ENCODE measurements at regions not wholly inside any gene's neighbourhood (a gene's known extent, or its start where the extent isn't known, plus 50 kb on each side); places are given as distances from the start of the nearest gene placed in this dataset.

GRCh38 chr10:113463083-113463482, 89.8 kb upstream of the HABP2 start:
- no peaks in the 10 kb centered on the region for H3K27me3 ChIP-seq
- TF ChIP-seq Cebpa-rat (IDR thresholded peaks at IDR 0.05): no peak
- no peak overlapping the region for H3K9ac ChIP-seq
- no peaks in the 10 kb centered on the region for H3K9me3 ChIP-seq
- no peaks in the 10 kb centered on the region for H3K36me3 ChIP-seq
- no peaks in the 10 kb centered on the region for H4K20me1 ChIP-seq
- H3K4me3 ChIP-seq: no peak overlapping the region
- no peak overlapping the region for H3K4me2 ChIP-seq
- H3K27ac ChIP-seq: no peak overlapping the region
- H3K4me1 ChIP-seq: no peaks in the 10 kb centered on the region

GRCh38 chr10:113463777-113464176, 89.1 kb upstream of the HABP2 start:
- H3K4me1 ChIP-seq: no peaks in the 10 kb centered on the region
- H3K4me2 ChIP-seq: no peak overlapping the region
- no peak for TF ChIP-seq Cebpa-rat (IDR thresholded peaks at IDR 0.05)
- no peaks in the 10 kb centered on the region for H3K9me3 ChIP-seq
- no peak overlapping the region for H3K9ac ChIP-seq
- H3K36me3 ChIP-seq: no peaks in the 10 kb centered on the region
- H4K20me1 ChIP-seq: no peaks in the 10 kb centered on the region
- H3K27me3 ChIP-seq: no peaks in the 10 kb centered on the region
- H3K4me3 ChIP-seq: no peak overlapping the region
- no peak overlapping the region for H3K27ac ChIP-seq

- H3K9me3 ChIP-seq: no peaks in the 10 kb centered on the region
- H3K36me3 ChIP-seq: no peaks in the 10 kb centered on the region
- H3K27me3 ChIP-seq: no peaks in the 10 kb centered on the region
- H3K4me3 ChIP-seq: no peak overlapping the region
- no peak overlapping the region for H3K9ac ChIP-seq
- H3K27ac ChIP-seq: no peak overlapping the region
- H3K4me1 ChIP-seq: peaks cover 24% of the 10 kb centered on the region
- no peak overlapping the region for H3K4me2 ChIP-seq
- H4K20me1 ChIP-seq: no peaks in the 10 kb centered on the region
- no peak for TF ChIP-seq Cebpa-rat (IDR thresholded peaks at IDR 0.05)
Measured at GRCh38 chr10:113469796-113470195, 83.1 kb upstream of the HABP2 start.

GRCh38 chr10:113470372-113471240, 82.2 kb upstream of the HABP2 start:
- Histone ChIP-seq H3K27ac (no peak overlapping the region), H3K4me1 (peaks cover 33% of the 10 kb centered on the region), H3K36me3 (no peaks in the 10 kb centered on the region), H3K4me3 (no peak overlapping the region), H3K9me3 (no peaks in the 10 kb centered on the region), H3K4me2 (no peak overlapping the region), H3K9ac (no peak overlapping the region), H4K20me1 (no peaks in the 10 kb centered on the region), H3K27me3 (no peaks in the 10 kb centered on the region)
- TF ChIP-seq Cebpa-rat (IDR thresholded peaks at IDR 0.05): no peak

GRCh38 chr10:113471241-113471996, 81.4 kb upstream of the HABP2 start:
- peaks cover 41% of the 10 kb centered on the region for H3K4me1 ChIP-seq
- no peaks in the 10 kb centered on the region for H4K20me1 ChIP-seq

GRCh38 chr10:113473011-113473410, 79.8 kb upstream of the HABP2 start:
- no peaks in the 10 kb centered on the region for H3K27me3 ChIP-seq
- no peaks in the 10 kb centered on the region for H4K20me1 ChIP-seq
- H3K4me3 ChIP-seq: no peak overlapping the region
- H3K4me1 ChIP-seq: peaks cover 49% of the 10 kb centered on the region
- H3K9me3 ChIP-seq: peaks cover 9% of the 10 kb centered on the region; the same call in 1 of the 2 replicates
- peak overlapping the region; percentile 87 for H3K4me2 ChIP-seq
- H3K27ac ChIP-seq: peak overlapping the region; percentile 45; the same call in 1 of the 2 replicates
- H3K9ac ChIP-seq: no peak overlapping the region
- TF ChIP-seq Cebpa-rat (IDR thresholded peaks at IDR 0.05): no peak
- no peaks in the 10 kb centered on the region for H3K36me3 ChIP-seq

More at GRCh38 chr10:113471241-113471996, 81.4 kb upstream of the HABP2 start:
- H3K9ac ChIP-seq: no peak overlapping the region
- no peak overlapping the region for H3K27ac ChIP-seq
- no peaks in the 10 kb centered on the region for H3K9me3 ChIP-seq
- no peak overlapping the region for H3K4me3 ChIP-seq
- TF ChIP-seq Cebpa-rat (IDR thresholded peaks at IDR 0.05): no peak
- H3K27me3 ChIP-seq: no peaks in the 10 kb centered on the region
- H3K4me2 ChIP-seq: no peak overlapping the region
- no peaks in the 10 kb centered on the region for H3K36me3 ChIP-seq

GRCh38 chr10:113473851-113474250, 79.0 kb upstream of the HABP2 start:
- Histone ChIP-seq H3K36me3 (no peaks in the 10 kb centered on the region), H3K9me3 (peaks cover 18% of the 10 kb centered on the region), H3K27me3 (no peaks in the 10 kb centered on the region), H3K4me3 (peak overlapping the region; percentile 37; the same call in 1 of the 2 replicates), H3K4me1 (peaks cover 49% of the 10 kb centered on the region), H3K27ac (peak overlapping the region; percentile 45; the same call in 1 of the 2 replicates), H3K4me2 (peak overlapping the region; percentile 87), H4K20me1 (no peaks in the 10 kb centered on the region), H3K9ac (no peak overlapping the region; the same call in 1 of the 2 replicates)
- TF ChIP-seq Cebpa-rat (IDR thresholded peaks at IDR 0.05): no peak

GRCh38 chr10:113474752-113475151, 78.1 kb upstream of the HABP2 start:
- no peak overlapping the region for H3K9ac ChIP-seq
- H3K9me3 ChIP-seq: peaks cover 27% of the 10 kb centered on the region
- no peak overlapping the region for H3K27ac ChIP-seq
- no peak for TF ChIP-seq Cebpa-rat (IDR thresholded peaks at IDR 0.05)
- H3K36me3 ChIP-seq: no peaks in the 10 kb centered on the region
- peaks cover 49% of the 10 kb centered on the region for H3K4me1 ChIP-seq
- no peak overlapping the region for H3K4me3 ChIP-seq
- H4K20me1 ChIP-seq: no peaks in the 10 kb centered on the region
- H3K4me2 ChIP-seq: peak overlapping the region; percentile 87
- H3K27me3 ChIP-seq: no peaks in the 10 kb centered on the region

- H3K9me3 ChIP-seq: peaks cover 33% of the 10 kb centered on the region
- no peaks in the 10 kb centered on the region for H3K27me3 ChIP-seq
- H3K4me2 ChIP-seq: peak overlapping the region; percentile 87
- H3K27ac ChIP-seq: no peak overlapping the region
- TF ChIP-seq Cebpa-rat (IDR thresholded peaks at IDR 0.05): no peak
- H4K20me1 ChIP-seq: no peaks in the 10 kb centered on the region
- H3K4me3 ChIP-seq: no peak overlapping the region
- H3K9ac ChIP-seq: no peak overlapping the region
- peaks cover 49% of the 10 kb centered on the region for H3K4me1 ChIP-seq
- no peaks in the 10 kb centered on the region for H3K36me3 ChIP-seq
Measured at GRCh38 chr10:113475381-113475807, 77.5 kb upstream of the HABP2 start.

- H3K9me3 ChIP-seq: peaks cover 41% of the 10 kb centered on the region
- H4K20me1 ChIP-seq: no peaks in the 10 kb centered on the region
- H3K9ac ChIP-seq: no peak overlapping the region
- peak overlapping the region; percentile 23; the same call in 1 of the 2 replicates for H3K27ac ChIP-seq
- no peak for TF ChIP-seq Cebpa-rat (IDR thresholded peaks at IDR 0.05)
- peak overlapping the region; percentile 87 for H3K4me2 ChIP-seq
- H3K4me1 ChIP-seq: peaks cover 49% of the 10 kb centered on the region
- H3K4me3 ChIP-seq: 0 out of 2 replicates have a peak overlapping the region, but pooled peaks have one; percentile 18
- H3K27me3 ChIP-seq: no peaks in the 10 kb centered on the region
- no peaks in the 10 kb centered on the region for H3K36me3 ChIP-seq
Measured at GRCh38 chr10:113476191-113476590, 76.7 kb upstream of the HABP2 start.

Measured in BLaER1 (cell line).